ENCODE measurements at regions not wholly inside any gene's neighbourhood (a gene's known extent, or its start where the extent isn't known, plus 50 kb on each side); places are given as distances from the start of the nearest gene placed in this dataset.

GRCh38 chr7:21304808-21305375, 123.0 kb upstream of the SP4 start:
- Histone ChIP-seq H4K91ac (ENCODE audit: low read depth, low read length, poor library complexity) (no peak overlapping the region), H3K79me1 (ENCODE audit: low read depth, low read length) (no peaks in the 10 kb centered on the region), H2AFZ (ENCODE audit: low read length) (no peak overlapping the region), H2BK120ac (ENCODE audit: low read depth, low read length) (no peak overlapping the region), H3K4me2 (ENCODE audit: insufficient read depth, low read length, poor library complexity, severe bottlenecking) (no peak overlapping the region), H3K23ac (ENCODE audit: low read depth, low read length, poor library complexity) (no peak overlapping the region), H2AK5ac (ENCODE audit: low read depth, low read length) (no peak overlapping the region), H2BK12ac (ENCODE audit: low read length) (no peak overlapping the region), H3K9me3 (replicated peaks in 1 of 2; ENCODE audit: control insufficient read depth in 2 of 2, insufficient read depth in 1 of 2, low read depth in 1 of 2, low read length in 2 of 2) (peaks cover 4 to 10% of the 10 kb centered on the region in 2 donors), H3K27me3 (ENCODE audit: control insufficient read depth in 3 of 3, insufficient read depth in 3 of 3, low read depth in 1 of 3, low read length in 3 of 3) (no peaks in the 10 kb centered on the region), H3K9ac (ENCODE audit: low read depth, low read length, poor library complexity) (no peak overlapping the region), H2BK5ac (ENCODE audit: low read length) (no peak overlapping the region), H3K27ac (replicated peaks; ENCODE audit: low read length) (no peak overlapping the region), H2BK15ac (ENCODE audit: low read length) (no peak overlapping the region), H4K8ac (ENCODE audit: low read depth, low read length) (no peak overlapping the region), H3K14ac (ENCODE audit: low read length) (no peak overlapping the region), H3K4ac (ENCODE audit: low read length) (no peak overlapping the region), H3K4me1 (ENCODE audit: control insufficient read depth in 2 of 2, insufficient read depth in 1 of 2, low read depth in 1 of 2, low read length in 2 of 2) (no peaks in the 10 kb centered on the region), H3K4me3 (ENCODE audit: low read length in 2 of 2) (no peak overlapping the region), H3K18ac (ENCODE audit: low read length) (no peak overlapping the region), H3K36me3 (replicated peaks in 1 of 2; ENCODE audit: control insufficient read depth in 2 of 2, insufficient read depth in 2 of 2, low read length in 2 of 2) (no peaks in the 10 kb centered on the region)
- no CpG with 5 or more reads among the region's 4 CpGs for WGBS, 2 donors (ENCODE audit: extremely low coverage in 2 of 2, insufficient read length in 2 of 2, insufficient replicate concordance in 1 of 2)
- no peak for DNase-seq (ENCODE audit: low spot score)

- H3K4me3 ChIP-seq (ENCODE audit: low read length in 2 of 2), result no peak overlapping the region
- H2BK15ac ChIP-seq (ENCODE audit: low read length), result no peak overlapping the region
- H3K14ac ChIP-seq (ENCODE audit: low read length), result no peak overlapping the region
- H4K8ac ChIP-seq (ENCODE audit: low read depth, low read length), result no peak overlapping the region
- no peak overlapping the region for H2BK5ac ChIP-seq (ENCODE audit: low read length)
- H2BK12ac ChIP-seq (ENCODE audit: low read length), result no peak overlapping the region
- no peak overlapping the region for H4K91ac ChIP-seq (ENCODE audit: low read depth, low read length, poor library complexity)
- no peak overlapping the region for H2BK120ac ChIP-seq (ENCODE audit: low read depth, low read length)
- H3K27me3 ChIP-seq (ENCODE audit: control insufficient read depth in 3 of 3, insufficient read depth in 3 of 3, low read depth in 1 of 3, low read length in 3 of 3), result no peaks in the 10 kb centered on the region
- H3K27ac ChIP-seq (replicated peaks; ENCODE audit: low read length), result no peak overlapping the region
- H3K9me3 ChIP-seq (replicated peaks in 1 of 2; ENCODE audit: control insufficient read depth in 2 of 2, insufficient read depth in 1 of 2, low read depth in 1 of 2, low read length in 2 of 2), result peaks cover 4 to 10% of the 10 kb centered on the region in 2 donors
- H3K79me1 ChIP-seq (ENCODE audit: low read depth, low read length), result no peaks in the 10 kb centered on the region
- no peak overlapping the region for H2AFZ ChIP-seq (ENCODE audit: low read length)
- H3K18ac ChIP-seq (ENCODE audit: low read length), result no peak overlapping the region
- H3K23ac ChIP-seq (ENCODE audit: low read depth, low read length, poor library complexity), result no peak overlapping the region
- no CpG with 5 or more reads among the region's 3 CpGs for WGBS, 2 donors (ENCODE audit: extremely low coverage in 2 of 2, insufficient read length in 2 of 2, insufficient replicate concordance in 1 of 2)
- H2AK5ac ChIP-seq (ENCODE audit: low read depth, low read length), result no peak overlapping the region
- H3K4me1 ChIP-seq (ENCODE audit: control insufficient read depth in 2 of 2, insufficient read depth in 1 of 2, low read depth in 1 of 2, low read length in 2 of 2), result no peaks in the 10 kb centered on the region
- no peaks in the 10 kb centered on the region for H3K36me3 ChIP-seq (replicated peaks in 1 of 2; ENCODE audit: control insufficient read depth in 2 of 2, insufficient read depth in 2 of 2, low read length in 2 of 2)
- DNase-seq (ENCODE audit: low spot score), result no peak
- H3K4ac ChIP-seq (ENCODE audit: low read length), result no peak overlapping the region
- H3K9ac ChIP-seq (ENCODE audit: low read depth, low read length, poor library complexity), result no peak overlapping the region
- no peak overlapping the region for H3K4me2 ChIP-seq (ENCODE audit: insufficient read depth, low read length, poor library complexity, severe bottlenecking)
Observed at GRCh38 chr7:21305455-21306235, 122.2 kb upstream of the SP4 start.

- Histone ChIP-seq H4K8ac (ENCODE audit: low read depth, low read length) (no peak overlapping the region), H3K4me1 (ENCODE audit: control insufficient read depth in 2 of 2, insufficient read depth in 1 of 2, low read depth in 1 of 2, low read length in 2 of 2) (peaks cover 0 to 2% of the 10 kb centered on the region in 2 donors), H3K18ac (ENCODE audit: low read length) (no peak overlapping the region), H3K79me1 (ENCODE audit: low read depth, low read length) (no peaks in the 10 kb centered on the region), H2BK120ac (ENCODE audit: low read depth, low read length) (no peak overlapping the region), H2BK15ac (ENCODE audit: low read length) (no peak overlapping the region), H3K4me2 (ENCODE audit: insufficient read depth, low read length, poor library complexity, severe bottlenecking) (no peak overlapping the region), H2AFZ (ENCODE audit: low read length) (no peak overlapping the region), H2AK5ac (ENCODE audit: low read depth, low read length) (no peak overlapping the region), H2BK12ac (ENCODE audit: low read length) (no peak overlapping the region), H3K14ac (ENCODE audit: low read length) (no peak overlapping the region), H3K36me3 (replicated peaks in 1 of 2; ENCODE audit: control insufficient read depth in 2 of 2, insufficient read depth in 2 of 2, low read length in 2 of 2) (no peaks in the 10 kb centered on the region), H3K27ac (replicated peaks; ENCODE audit: low read length) (no peak overlapping the region), H3K23ac (ENCODE audit: low read depth, low read length, poor library complexity) (no peak overlapping the region), H3K9me3 (replicated peaks in 1 of 2; ENCODE audit: control insufficient read depth in 2 of 2, insufficient read depth in 1 of 2, low read depth in 1 of 2, low read length in 2 of 2) (no peaks in the 10 kb centered on the region), H4K91ac (ENCODE audit: low read depth, low read length, poor library complexity) (no peak overlapping the region), H3K4ac (ENCODE audit: low read length) (no peak overlapping the region), H3K9ac (ENCODE audit: low read depth, low read length, poor library complexity) (no peak overlapping the region), H3K4me3 (ENCODE audit: low read length in 2 of 2) (no peak overlapping the region), H3K27me3 (ENCODE audit: control insufficient read depth in 3 of 3, insufficient read depth in 3 of 3, low read depth in 1 of 3, low read length in 3 of 3) (no peaks in the 10 kb centered on the region), H2BK5ac (ENCODE audit: low read length) (no peak overlapping the region)
- DNase-seq (ENCODE audit: low spot score), result no peak
- WGBS, 2 donors (ENCODE audit: extremely low coverage in 2 of 2, insufficient read length in 2 of 2, insufficient replicate concordance in 1 of 2), result no CpG with 5 or more reads among the region's 2 CpGs
Observed at GRCh38 chr7:21314954-21315353, 112.9 kb upstream of the SP4 start.

GRCh38 chr7:21317966-21318915, 109.6 kb upstream of the SP4 start:
- Histone ChIP-seq H3K4me1 (ENCODE audit: control insufficient read depth in 2 of 2, insufficient read depth in 1 of 2, low read depth in 1 of 2, low read length in 2 of 2) (peaks cover 0 to 2% of the 10 kb centered on the region in 2 donors), H3K79me1 (ENCODE audit: low read depth, low read length) (no peaks in the 10 kb centered on the region), H3K36me3 (replicated peaks in 1 of 2; ENCODE audit: control insufficient read depth in 2 of 2, insufficient read depth in 2 of 2, low read length in 2 of 2) (no peaks in the 10 kb centered on the region), H3K18ac (ENCODE audit: low read length) (no peak overlapping the region), H3K27me3 (ENCODE audit: control insufficient read depth in 3 of 3, insufficient read depth in 3 of 3, low read depth in 1 of 3, low read length in 3 of 3) (no peaks in the 10 kb centered on the region), H3K4me3 (ENCODE audit: low read length in 2 of 2) (no peak overlapping the region), H2BK12ac (ENCODE audit: low read length) (no peak overlapping the region), H2AFZ (ENCODE audit: low read length) (no peak overlapping the region), H4K8ac (ENCODE audit: low read depth, low read length) (no peak overlapping the region), H4K91ac (ENCODE audit: low read depth, low read length, poor library complexity) (no peak overlapping the region), H2BK120ac (ENCODE audit: low read depth, low read length) (no peak overlapping the region), H2AK5ac (ENCODE audit: low read depth, low read length) (no peak overlapping the region), H2BK5ac (ENCODE audit: low read length) (no peak overlapping the region), H3K9ac (ENCODE audit: low read depth, low read length, poor library complexity) (no peak overlapping the region), H2BK15ac (ENCODE audit: low read length) (no peak overlapping the region), H3K14ac (ENCODE audit: low read length) (no peak overlapping the region), H3K23ac (ENCODE audit: low read depth, low read length, poor library complexity) (no peak overlapping the region), H3K4ac (ENCODE audit: low read length) (no peak overlapping the region), H3K4me2 (ENCODE audit: insufficient read depth, low read length, poor library complexity, severe bottlenecking) (no peak overlapping the region), H3K27ac (replicated peaks; ENCODE audit: low read length) (no peak overlapping the region), H3K9me3 (replicated peaks in 1 of 2; ENCODE audit: control insufficient read depth in 2 of 2, insufficient read depth in 1 of 2, low read depth in 1 of 2, low read length in 2 of 2) (no peaks in the 10 kb centered on the region)
- no peak for DNase-seq (ENCODE audit: low spot score)
- WGBS, 2 donors (ENCODE audit: extremely low coverage in 2 of 2, insufficient read length in 2 of 2, insufficient replicate concordance in 1 of 2), result no CpG with 5 or more reads among the region's 6 CpGs
